ENCODE measurements at regions not wholly inside any gene's neighbourhood (a gene's known extent, or its start where the extent isn't known, plus 50 kb on each side); places are given as distances from the start of the nearest gene placed in this dataset.

DNA sequence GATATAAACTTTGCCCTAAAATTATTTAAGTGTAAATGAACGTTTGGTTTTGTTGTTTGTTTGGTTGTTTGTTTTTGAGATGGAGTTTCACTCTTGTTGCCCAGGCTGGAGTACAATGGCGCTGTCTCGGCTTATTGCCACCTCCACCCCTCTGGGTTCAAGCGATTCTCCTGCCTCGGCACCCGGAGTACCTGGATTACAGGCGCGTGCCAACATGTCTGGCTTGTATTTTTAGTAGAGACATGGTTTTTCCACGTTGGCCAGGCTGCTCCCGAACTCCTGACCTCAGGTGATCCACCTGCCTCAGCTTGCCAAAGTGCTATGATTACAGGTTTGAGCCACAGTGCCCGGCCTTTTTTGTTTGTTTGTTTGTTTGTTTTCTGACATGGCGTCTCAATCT, 87.9 kb upstream of the CHD2 start:
- TF ChIP-seq CSDC2 (CRISPR knock-in tag; IDR thresholded peaks at IDR 0.05) = no peak
- no peak for TF ChIP-seq ARNTL (CRISPR knock-in tag; IDR thresholded peaks at IDR 0.05; ENCODE audit: borderline replicate concordance, low read depth)
- TF ChIP-seq PATZ1 (CRISPR knock-in tag; IDR thresholded peaks at IDR 0.05; ENCODE audit: borderline replicate concordance) = no peak
- TF ChIP-seq SNAI2 (CRISPR knock-in tag; IDR thresholded peaks at IDR 0.05) = no peak
- TF ChIP-seq, protein P1, sequence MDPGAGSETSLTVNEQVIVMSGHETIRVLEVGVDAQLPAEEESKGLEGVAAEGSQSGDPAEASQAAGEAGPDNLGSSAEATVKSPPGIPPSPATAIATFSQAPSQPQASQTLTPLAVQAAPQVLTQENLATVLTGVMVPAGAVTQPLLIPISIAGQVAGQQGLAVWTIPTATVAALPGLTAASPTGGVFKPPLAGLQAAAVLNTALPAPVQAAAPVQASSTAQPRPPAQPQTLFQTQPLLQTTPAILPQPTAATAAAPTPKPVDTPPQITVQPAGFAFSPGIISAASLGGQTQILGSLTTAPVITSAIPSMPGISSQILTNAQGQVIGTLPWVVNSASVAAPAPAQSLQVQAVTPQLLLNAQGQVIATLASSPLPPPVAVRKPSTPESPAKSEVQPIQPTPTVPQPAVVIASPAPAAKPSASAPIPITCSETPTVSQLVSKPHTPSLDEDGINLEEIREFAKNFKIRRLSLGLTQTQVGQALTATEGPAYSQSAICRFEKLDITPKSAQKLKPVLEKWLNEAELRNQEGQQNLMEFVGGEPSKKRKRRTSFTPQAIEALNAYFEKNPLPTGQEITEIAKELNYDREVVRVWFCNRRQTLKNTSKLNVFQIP (CRISPR knock-in tag; IDR thresholded peaks at IDR 0.05; ENCODE audit: borderline replicate concordance, low read depth) = no peak
- TF ChIP-seq ISL1 (CRISPR knock-in tag; IDR thresholded peaks at IDR 0.05) = no peak
- no peak for TF ChIP-seq ZNF8 (CRISPR knock-in tag; IDR thresholded peaks at IDR 0.05)
- TF ChIP-seq, protein P2, sequence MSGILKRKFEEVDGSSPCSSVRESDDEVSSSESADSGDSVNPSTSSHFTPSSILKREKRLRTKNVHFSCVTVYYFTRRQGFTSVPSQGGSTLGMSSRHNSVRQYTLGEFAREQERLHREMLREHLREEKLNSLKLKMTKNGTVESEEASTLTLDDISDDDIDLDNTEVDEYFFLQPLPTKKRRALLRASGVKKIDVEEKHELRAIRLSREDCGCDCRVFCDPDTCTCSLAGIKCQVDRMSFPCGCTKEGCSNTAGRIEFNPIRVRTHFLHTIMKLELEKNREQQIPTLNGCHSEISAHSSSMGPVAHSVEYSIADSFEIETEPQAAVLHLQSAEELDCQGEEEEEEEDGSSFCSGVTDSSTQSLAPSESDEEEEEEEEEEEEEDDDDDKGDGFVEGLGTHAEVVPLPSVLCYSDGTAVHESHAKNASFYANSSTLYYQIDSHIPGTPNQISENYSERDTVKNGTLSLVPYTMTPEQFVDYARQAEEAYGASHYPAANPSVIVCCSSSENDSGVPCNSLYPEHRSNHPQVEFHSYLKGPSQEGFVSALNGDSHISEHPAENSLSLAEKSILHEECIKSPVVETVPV (CRISPR knock-in tag; IDR thresholded peaks at IDR 0.05) = no peak
- TF ChIP-seq ESRRG (CRISPR knock-in tag; IDR thresholded peaks at IDR 0.05) = no peak
- TF ChIP-seq GLIS3 (CRISPR knock-in tag; IDR thresholded peaks at IDR 0.05) = no peak
- TF ChIP-seq CREB5 (CRISPR knock-in tag; IDR thresholded peaks at IDR 0.05; ENCODE audit: low read depth) = no peak
- no peak for TF ChIP-seq OSR1 (CRISPR knock-in tag; IDR thresholded peaks at IDR 0.05)
- TF ChIP-seq ZNF565 (CRISPR knock-in tag; conservative IDR thresholded peaks at IDR 0.05; ENCODE audit: low read depth) = no peak
- TF ChIP-seq ZFP30 (CRISPR knock-in tag; IDR thresholded peaks at IDR 0.05) = no peak
- no peak for TF ChIP-seq TCF4 (CRISPR knock-in tag; IDR thresholded peaks at IDR 0.05; ENCODE audit: borderline replicate concordance)
- TF ChIP-seq ZC3H10 (CRISPR knock-in tag; IDR thresholded peaks at IDR 0.05) = no peak
- no peak for TF ChIP-seq ZNF70 (CRISPR knock-in tag; IDR thresholded peaks at IDR 0.05)
- no peak for TF ChIP-seq TOX (CRISPR knock-in tag; IDR thresholded peaks at IDR 0.05; ENCODE audit: borderline replicate concordance)
- no peak for TF ChIP-seq ZFP3 (CRISPR knock-in tag; IDR thresholded peaks at IDR 0.05)
- no peak for ATAC-seq

- ATAC-seq = no peak
- TF ChIP-seq ARNTL (CRISPR knock-in tag; IDR thresholded peaks at IDR 0.05; ENCODE audit: borderline replicate concordance, low read depth) = no peak
- TF ChIP-seq, protein P1 (CRISPR knock-in tag; IDR thresholded peaks at IDR 0.05; ENCODE audit: borderline replicate concordance, low read depth) = no peak
- TF ChIP-seq ZFP30 (CRISPR knock-in tag; IDR thresholded peaks at IDR 0.05) = no peak
- no peak for TF ChIP-seq ZFP3 (CRISPR knock-in tag; IDR thresholded peaks at IDR 0.05)
- no peak for TF ChIP-seq GLIS3 (CRISPR knock-in tag; IDR thresholded peaks at IDR 0.05)
- no peak for TF ChIP-seq TCF4 (CRISPR knock-in tag; IDR thresholded peaks at IDR 0.05; ENCODE audit: borderline replicate concordance)
These were observed 86.6 kb upstream of the CHD2 start for GRCh38 chr15:92813485-92813884.

GRCh38 chr15:92817339-92817886, 82.7 kb upstream of the CHD2 start:
- no peak for TF ChIP-seq ARNTL (CRISPR knock-in tag; IDR thresholded peaks at IDR 0.05; ENCODE audit: borderline replicate concordance, low read depth)
- TF ChIP-seq, protein P2 (CRISPR knock-in tag; IDR thresholded peaks at IDR 0.05) = no peak
- ATAC-seq = no peak

Data from SK-N-SH treated with all-trans-retinoic acid at 6 μM for 48 hours (cell line).